ENCODE measurements at regions not wholly inside any gene's neighbourhood (a gene's known extent, or its start where the extent isn't known, plus 50 kb on each side); places are given as distances from the start of the nearest gene placed in this dataset.

- H3K27me3 ChIP-seq (replicated peaks; ENCODE audit: insufficient read depth, low read depth, low read length, poor library complexity), result no peaks in the 10 kb centered on the region
- H3K9me3 ChIP-seq (ENCODE audit: low read depth, low read length, poor library complexity, severe bottlenecking), result no peaks in the 10 kb centered on the region
- ChIA-PET POLR2A (ENCODE audit: low non-redundant PET) (no interaction called here), CTCF (no interaction called here)
- no peaks in the 10 kb centered on the region for H3K4me1 ChIP-seq (ENCODE audit: insufficient read depth, low read length, poor library complexity, severe bottlenecking)
- H3K36me3 ChIP-seq (ENCODE audit: insufficient read depth, low read length, poor library complexity, severe bottlenecking), result no peaks in the 10 kb centered on the region
- DNase-seq (ENCODE audit: low spot score), result no peak
- intact Hi-C loops (cut with micrococcal nuclease; ENCODE audit: unreplicated experiment), result no loop called here
- H3K27ac ChIP-seq (ENCODE audit: low read depth, low read length, poor library complexity, severe bottlenecking), result no peak overlapping the region
- no TSS peak for BruUV-seq (replicated peaks)
- H3K4me3 ChIP-seq (ENCODE audit: low read depth, low read length, poor library complexity, severe bottlenecking), result no peak overlapping the region
- no peak for TF ChIP-seq EZH2 (IDR thresholded peaks at IDR 0.05; ENCODE audit: borderline replicate concordance, low read depth, low read length, poor library complexity, severe bottlenecking)
Measured at GRCh38 chr15:87711026-87711425, 545.5 kb downstream of the NTRK3 start.

GRCh38 chr15:87710406-87710805, 546.1 kb downstream of the NTRK3 start:
- Histone ChIP-seq H3K9me3 (ENCODE audit: low read depth, low read length, poor library complexity, severe bottlenecking) (no peaks in the 10 kb centered on the region), H3K27me3 (replicated peaks; ENCODE audit: insufficient read depth, low read depth, low read length, poor library complexity) (no peaks in the 10 kb centered on the region), H3K36me3 (ENCODE audit: insufficient read depth, low read length, poor library complexity, severe bottlenecking) (no peaks in the 10 kb centered on the region), H3K4me3 (ENCODE audit: low read depth, low read length, poor library complexity, severe bottlenecking) (no peak overlapping the region), H3K27ac (ENCODE audit: low read depth, low read length, poor library complexity, severe bottlenecking) (no peak overlapping the region), H3K4me1 (ENCODE audit: insufficient read depth, low read length, poor library complexity, severe bottlenecking) (no peaks in the 10 kb centered on the region)
- DNase-seq (ENCODE audit: low spot score), result no peak
- no peak for TF ChIP-seq CTCF (conservative IDR thresholded peaks at IDR 0.05; ENCODE audit: low read depth, low read length)
- no peak for TF ChIP-seq EZH2 (IDR thresholded peaks at IDR 0.05; ENCODE audit: borderline replicate concordance, low read depth, low read length, poor library complexity, severe bottlenecking)
- POLR2A ChIA-PET (ENCODE audit: low non-redundant PET), result no interaction called here
- CTCF ChIA-PET, result no interaction called here
- intact Hi-C loops (cut with micrococcal nuclease; ENCODE audit: unreplicated experiment), result no loop called here
- BruUV-seq (replicated peaks), result no TSS peak

GRCh38 chr15:87707566-87708130, 548.9 kb downstream of the NTRK3 start:
- POLR2A ChIA-PET (ENCODE audit: low non-redundant PET), result no interaction called here
- H3K4me1 ChIP-seq (ENCODE audit: insufficient read depth, low read length, poor library complexity, severe bottlenecking), result no peaks in the 10 kb centered on the region
- H3K27ac ChIP-seq (ENCODE audit: low read depth, low read length, poor library complexity, severe bottlenecking), result no peak overlapping the region
- no peak overlapping the region for H3K4me3 ChIP-seq (ENCODE audit: low read depth, low read length, poor library complexity, severe bottlenecking)
- no TSS peak for BruUV-seq (replicated peaks)
- CTCF ChIA-PET, result no interaction called here
- no peaks in the 10 kb centered on the region for H3K36me3 ChIP-seq (ENCODE audit: insufficient read depth, low read length, poor library complexity, severe bottlenecking)
- TF ChIP-seq EZH2 (IDR thresholded peaks at IDR 0.05; ENCODE audit: borderline replicate concordance, low read depth, low read length, poor library complexity, severe bottlenecking), result no peak
- no peak for TF ChIP-seq CTCF (conservative IDR thresholded peaks at IDR 0.05; ENCODE audit: low read depth, low read length)
- DNase-seq (ENCODE audit: low spot score), result no peak
- intact Hi-C loops (cut with micrococcal nuclease; ENCODE audit: unreplicated experiment), result no loop called here
- no peaks in the 10 kb centered on the region for H3K9me3 ChIP-seq (ENCODE audit: low read depth, low read length, poor library complexity, severe bottlenecking)
- no peaks in the 10 kb centered on the region for H3K27me3 ChIP-seq (replicated peaks; ENCODE audit: insufficient read depth, low read depth, low read length, poor library complexity)

- TF ChIP-seq EZH2 (IDR thresholded peaks at IDR 0.05; ENCODE audit: borderline replicate concordance, low read depth, low read length, poor library complexity, severe bottlenecking), result no peak
- Histone ChIP-seq H3K27me3 (replicated peaks; ENCODE audit: insufficient read depth, low read depth, low read length, poor library complexity) (no peaks in the 10 kb centered on the region), H3K9me3 (ENCODE audit: low read depth, low read length, poor library complexity, severe bottlenecking) (no peaks in the 10 kb centered on the region), H3K4me1 (ENCODE audit: insufficient read depth, low read length, poor library complexity, severe bottlenecking) (no peaks in the 10 kb centered on the region), H3K4me3 (ENCODE audit: low read depth, low read length, poor library complexity, severe bottlenecking) (no peak overlapping the region), H3K36me3 (ENCODE audit: insufficient read depth, low read length, poor library complexity, severe bottlenecking) (no peaks in the 10 kb centered on the region), H3K27ac (ENCODE audit: low read depth, low read length, poor library complexity, severe bottlenecking) (no peak overlapping the region)
- POLR2A ChIA-PET (ENCODE audit: low non-redundant PET), result no interaction called here
- no TSS peak for BruUV-seq (replicated peaks)
- CTCF ChIA-PET, result no interaction called here
- no peak for DNase-seq (ENCODE audit: low spot score)
- intact Hi-C loops (cut with micrococcal nuclease; ENCODE audit: unreplicated experiment), result no loop called here
Measured at GRCh38 chr15:87707071-87707470, 549.5 kb downstream of the NTRK3 start.

Measured in A673 (cell line).